Islet of Langerhans (tissue), 1 donor: ENCODE measurements at regions not wholly inside any gene's neighbourhood (a gene's known extent, or its start where the extent isn't known, plus 50 kb on each side); places are given as distances from the start of the nearest gene placed in this dataset.
"Not testable (repeated sequence)": the region's sequence is repeated elsewhere in the genome, so short reads cannot be mapped to it uniquely, and the experiment has no call there.

Source experiments
- FAIRE-seq: peaks from one replicate; lab custom pipeline; 2011; peaks lifted over from hg19 to GRCh38; lab: Jason Lieb, UNC

GRCh38 chr10:61271127-61271780 lies 181.9 kb downstream of the TMEM26 start:
- no peak for FAIRE-seq

DNA sequence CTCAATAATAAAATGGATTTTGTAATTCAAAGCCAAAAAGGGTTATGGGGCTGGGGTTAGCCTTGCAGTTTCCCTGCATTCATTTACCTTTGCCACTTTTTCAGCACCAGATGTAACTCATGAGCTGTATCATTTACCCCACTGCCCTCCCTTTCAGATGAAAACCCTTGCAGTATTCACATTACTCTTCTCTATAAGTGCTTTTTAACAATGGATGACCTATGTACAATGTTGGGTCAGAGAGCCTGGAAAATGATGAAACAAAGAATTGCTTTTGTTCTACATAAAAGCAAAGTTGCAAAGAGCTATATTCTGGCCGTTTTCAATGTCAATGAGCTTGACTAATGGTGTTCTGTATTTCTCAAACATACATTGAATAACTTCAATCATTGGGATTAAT lies 189.7 kb downstream of the TMEM26 start:
- no peak for FAIRE-seq

DNA sequence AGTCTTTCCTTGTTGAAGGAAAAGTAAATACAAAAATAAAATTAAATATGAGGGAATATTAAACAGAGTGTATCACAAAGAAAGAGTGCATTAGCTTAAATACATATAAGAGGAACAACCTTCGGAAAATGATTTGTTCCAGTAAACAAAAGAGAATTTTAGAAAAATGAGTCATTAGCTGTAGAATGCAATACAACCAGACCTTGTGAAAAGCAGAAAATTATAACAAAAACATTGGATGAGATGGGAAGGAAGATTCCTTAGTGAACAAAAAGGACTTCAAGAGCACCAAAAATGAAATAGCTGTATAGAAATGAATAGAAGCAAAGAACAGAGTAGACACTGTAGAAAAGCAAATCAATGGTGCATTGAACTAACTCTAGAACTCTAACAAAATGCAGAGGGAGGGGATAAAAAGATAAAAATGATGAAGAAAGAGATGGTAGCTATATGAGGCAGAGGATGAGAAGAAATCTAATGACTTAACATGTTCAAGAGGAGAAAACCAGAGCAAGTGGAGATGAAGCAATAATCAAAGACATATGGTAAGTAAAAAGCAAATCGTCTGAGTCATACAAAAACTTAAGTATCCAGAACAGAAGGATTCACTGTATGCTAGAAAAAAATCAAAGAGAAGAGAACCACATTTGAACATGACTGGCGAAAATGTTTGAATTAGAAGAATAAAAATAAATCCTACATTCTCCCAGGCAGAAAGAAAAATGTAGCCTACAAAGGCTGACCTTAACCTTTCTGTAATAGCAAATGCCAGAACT lies 190.5 kb downstream of the TMEM26 start:
- FAIRE-seq, result no peak

- FAIRE-seq, result no peak
Measured at GRCh38 chr10:61257956-61258496, 195.2 kb downstream of the TMEM26 start.

GRCh38 chr10:61257136-61257535 lies 196.0 kb downstream of the TMEM26 start:
- FAIRE-seq, result no peak

DNA sequence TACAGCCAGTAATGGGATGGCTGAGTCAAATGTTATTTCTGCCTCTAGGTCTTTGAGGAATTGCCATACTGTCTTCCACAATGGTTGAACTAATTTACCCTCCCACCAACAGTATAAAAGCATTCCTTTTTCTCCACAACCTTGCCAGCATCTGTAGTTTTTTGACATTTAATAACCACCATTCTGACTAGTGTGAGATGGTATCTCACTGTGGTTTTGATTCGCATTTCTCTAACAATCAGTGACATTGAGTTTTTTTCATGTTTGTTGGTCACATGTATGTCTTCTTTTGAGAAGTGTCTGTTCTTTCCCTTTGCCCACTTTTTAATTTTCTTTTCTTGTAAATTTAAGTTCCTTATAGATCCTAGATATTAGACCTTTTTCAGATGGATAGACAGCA lies 200.9 kb downstream of the TMEM26 start:
- FAIRE-seq, result not testable (repeated sequence)

DNA sequence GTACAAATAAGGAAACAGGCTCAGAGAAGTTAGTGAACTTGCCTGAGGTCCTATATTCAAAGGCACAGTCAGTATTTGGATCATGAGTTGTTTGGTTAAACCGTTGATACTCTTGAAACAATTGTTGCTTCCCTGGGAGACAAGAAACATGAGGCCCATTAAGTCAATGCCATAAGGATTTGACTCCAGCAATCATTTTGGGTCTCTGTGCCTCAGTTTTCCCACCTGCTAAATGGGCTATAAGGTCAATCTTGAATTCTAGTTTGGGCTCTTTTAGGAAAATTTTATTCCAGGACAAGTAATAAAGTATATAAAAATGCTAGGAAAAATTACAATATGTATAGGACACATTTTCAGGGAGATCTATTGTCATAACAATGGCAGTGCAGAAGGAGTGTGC lies 202.1 kb downstream of the TMEM26 start:
- no peak for FAIRE-seq

GRCh38 chr10:61250131-61250530 lies 203.1 kb downstream of the TMEM26 start:
- FAIRE-seq, result no peak

DNA sequence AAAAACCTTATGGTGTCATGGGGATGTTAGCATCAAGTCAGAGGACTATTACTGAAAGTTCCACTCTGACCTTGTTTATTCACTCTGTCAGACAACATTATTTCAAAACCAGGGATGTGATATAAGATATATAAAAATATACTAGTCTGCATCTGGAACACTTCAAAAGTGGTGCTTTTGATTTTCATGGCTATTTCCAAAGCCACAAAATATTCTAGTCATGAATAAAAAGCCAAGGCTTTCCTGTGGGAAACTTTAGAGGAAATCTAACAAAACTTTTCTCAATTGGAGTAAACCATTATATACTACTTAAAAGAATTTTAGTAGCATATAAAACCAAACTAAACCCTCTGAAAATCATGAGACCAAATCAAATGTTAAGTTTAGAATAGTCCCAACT lies 205.2 kb downstream of the TMEM26 start:
- FAIRE-seq, result no peak

GRCh38 chr10:61244261-61244775 lies 208.9 kb downstream of the TMEM26 start:
- FAIRE-seq, result peak; percentile 68

GRCh38 chr10:61232780-61233179 lies 220.4 kb downstream of the TMEM26 start:
- FAIRE-seq, result no peak

GRCh38 chr10:61225939-61226338 lies 227.2 kb downstream of the TMEM26 start:
- FAIRE-seq, result no peak

DNA sequence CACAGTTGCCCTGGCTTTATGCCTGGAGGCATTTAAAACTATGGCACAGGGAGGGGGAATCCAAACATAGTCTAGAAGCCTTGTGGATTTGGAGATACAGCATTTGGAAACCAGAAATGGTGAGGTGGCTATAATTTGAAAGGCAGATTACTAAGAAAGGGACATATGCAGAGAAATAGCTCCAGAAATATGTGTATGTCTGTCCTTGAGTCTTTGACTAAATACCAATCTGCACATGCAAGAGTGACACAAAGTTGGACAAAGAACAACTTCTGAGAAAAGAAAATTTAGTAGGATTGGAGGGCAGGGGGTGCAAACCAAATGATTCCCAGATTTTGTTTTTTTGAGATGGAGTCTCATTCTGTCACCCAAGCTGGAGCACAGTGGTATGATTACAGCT lies 229.6 kb downstream of the TMEM26 start:
- no peak for FAIRE-seq

GRCh38 chr10:61219696-61220095 lies 233.5 kb downstream of the TMEM26 start:
- FAIRE-seq, result no peak

DNA sequence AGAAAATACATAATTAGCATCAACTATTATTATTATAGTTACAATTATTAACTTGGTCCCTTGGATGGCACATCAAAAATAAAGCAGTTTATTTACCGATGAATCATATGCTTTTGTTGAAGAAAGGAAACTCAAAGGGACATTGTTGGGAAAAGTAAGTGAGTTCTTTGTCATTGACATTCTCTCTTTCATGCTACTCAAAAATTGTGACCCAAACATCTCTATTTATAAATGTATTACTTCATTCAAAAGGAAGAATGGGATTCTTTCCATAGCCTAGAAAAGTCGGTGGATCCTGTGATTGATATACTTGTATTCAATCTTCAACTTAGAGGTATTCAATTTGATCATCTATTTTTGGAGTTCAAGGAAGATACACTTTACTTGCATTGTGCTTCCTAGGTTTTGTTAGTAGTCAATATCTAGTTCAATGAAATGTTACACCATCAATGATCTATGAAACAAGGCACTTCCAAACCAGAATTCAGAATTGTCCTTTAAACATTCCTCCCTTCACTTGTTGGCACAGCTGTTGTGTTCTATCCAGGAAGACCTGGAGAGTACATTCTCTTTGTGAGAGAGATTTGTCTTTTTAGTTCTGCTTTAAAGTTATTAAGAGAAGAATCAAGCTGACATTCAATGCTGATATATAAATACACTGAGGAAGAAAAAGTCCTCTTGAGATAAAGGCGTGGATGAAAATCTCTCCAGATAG lies 235.2 kb downstream of the TMEM26 start:
- no peak for FAIRE-seq

DNA sequence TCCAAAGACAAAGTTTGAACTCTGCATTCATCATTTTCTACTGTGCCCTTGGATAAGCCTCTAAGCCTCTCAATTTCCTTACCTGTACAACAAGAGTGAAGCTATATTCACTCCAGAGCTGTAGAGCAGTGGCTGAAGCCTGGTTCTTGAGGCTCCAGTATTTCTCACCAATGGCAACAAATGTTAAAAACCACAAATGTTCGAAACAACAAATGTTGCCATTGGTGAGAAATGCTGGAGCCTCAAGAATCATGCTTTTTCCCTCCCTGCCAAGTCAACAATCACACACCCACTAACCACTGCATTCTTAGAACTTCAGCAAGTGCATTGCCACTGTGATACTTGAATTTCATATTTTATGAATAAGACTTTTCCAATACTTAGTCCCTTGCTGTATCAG lies 237.9 kb downstream of the TMEM26 start:
- FAIRE-seq, result no peak

DNA sequence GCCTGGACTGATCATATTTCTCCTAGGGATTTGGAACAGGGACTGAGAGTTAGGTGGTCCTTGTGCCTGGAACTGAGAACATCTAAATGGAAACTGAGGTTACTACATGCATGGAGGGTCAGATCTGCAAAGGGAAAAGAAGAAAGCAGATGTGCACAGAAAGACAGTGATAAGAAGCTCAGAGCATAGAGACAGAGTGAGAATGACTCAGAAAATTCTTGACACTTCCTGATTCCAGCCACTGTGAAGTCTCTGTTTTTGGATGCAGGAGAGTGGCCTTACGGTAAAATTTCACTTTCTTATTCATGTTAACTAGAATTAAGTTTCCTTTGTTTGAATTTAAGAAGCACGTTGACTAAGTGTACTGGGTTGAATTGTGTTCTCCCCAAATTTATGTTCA lies 241.7 kb downstream of the TMEM26 start:
- no peak for FAIRE-seq

DNA sequence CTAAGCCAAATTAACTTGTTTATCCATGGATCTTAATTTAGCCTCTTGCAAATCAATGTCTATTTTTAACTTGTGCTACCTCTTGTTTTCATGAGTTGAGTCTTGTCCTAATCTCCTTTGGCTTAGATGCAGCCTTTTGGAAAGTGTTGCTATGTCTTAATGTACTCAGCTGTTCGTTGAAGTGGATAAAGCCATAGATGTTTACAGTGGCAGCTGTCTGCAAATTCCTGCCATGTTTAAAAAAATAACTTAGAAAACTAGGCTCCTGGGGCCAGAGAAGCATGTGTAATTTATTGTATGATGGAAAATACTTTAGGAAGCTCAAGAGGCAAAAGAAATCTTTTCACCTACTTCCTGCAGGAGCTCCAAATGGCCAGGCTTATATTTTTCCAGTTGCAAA lies 253.1 kb upstream of the RHOBTB1 start:
- FAIRE-seq, result no peak

GRCh38 chr10:61195211-61195610 lies 251.2 kb upstream of the RHOBTB1 start:
- FAIRE-seq, result no peak

- not testable (repeated sequence) for FAIRE-seq
Measured at GRCh38 chr10:61192589-61192988, 248.6 kb upstream of the RHOBTB1 start.

DNA sequence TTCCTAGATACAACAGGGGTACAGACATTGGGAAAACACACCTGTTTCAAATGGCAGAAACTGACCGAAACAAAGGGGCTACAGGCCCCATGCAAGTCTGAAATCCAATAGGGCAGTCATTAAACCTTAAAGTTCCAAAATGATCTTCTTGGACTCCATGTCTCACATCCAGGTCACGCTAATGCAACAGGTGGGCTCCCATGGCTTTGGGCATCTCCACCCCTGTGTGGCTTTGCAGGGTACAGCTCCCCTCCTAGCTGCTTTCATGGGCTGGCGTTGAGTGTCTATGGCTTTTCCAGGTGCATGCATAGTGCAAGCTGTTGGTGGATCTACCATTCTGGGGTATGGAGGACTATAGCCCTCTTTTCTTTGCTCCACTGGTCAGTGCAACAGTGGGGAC lies 248.1 kb upstream of the RHOBTB1 start:
- FAIRE-seq, result no peak

DNA sequence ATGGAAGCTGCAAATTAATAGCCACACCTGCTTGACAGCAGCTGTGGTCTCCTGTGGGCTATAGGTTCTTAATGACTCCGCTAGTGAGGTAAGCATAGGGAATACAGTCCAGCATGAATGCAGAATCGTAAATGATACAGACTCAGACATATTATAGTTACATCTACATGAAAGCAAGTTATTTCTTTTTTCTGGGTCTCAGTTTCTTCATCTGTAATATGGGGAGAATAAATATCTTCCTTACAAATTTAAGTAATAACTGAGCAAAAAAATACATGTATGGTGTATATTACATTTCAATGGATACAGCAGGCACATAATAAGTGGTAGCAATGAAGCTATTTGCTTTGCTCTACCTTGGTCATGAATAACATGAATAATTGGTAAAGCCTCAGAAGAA lies 245.9 kb upstream of the RHOBTB1 start:
- no peak for FAIRE-seq

- no peak for FAIRE-seq
Measured at GRCh38 chr10:61188691-61189090, 244.7 kb upstream of the RHOBTB1 start.
